ENCODE measurements at regions not wholly inside any gene's neighbourhood (a gene's known extent, or its start where the extent isn't known, plus 50 kb on each side); places are given as distances from the start of the nearest gene placed in this dataset.

- TF ChIP-seq POLR2AphosphoS5 (IDR thresholded peaks at IDR 0.05; ENCODE audit: low read depth, low read length) (no peak), POLR2A (IDR thresholded peaks at IDR 0.05; ENCODE audit: low read depth, low read length) (no peak), TAF1 (IDR thresholded peaks at IDR 0.05; ENCODE audit: borderline replicate concordance, low read depth, low read length) (no peak)
Observed at GRCh38 chr7:131183611-131184119, 144.0 kb upstream of the MKLN1 start.

Measured in GM12892 (cell line).